OCI-LY7 (cell line): ENCODE measurements at regions not wholly inside any gene's neighbourhood (a gene's known extent, or its start where the extent isn't known, plus 50 kb on each side); places are given as distances from the start of the nearest gene placed in this dataset.

Experiments
- EZH2phosphoT487 ChIP-seq: fragments of 200-600 bp; sonication (generic); IDR thresholded peaks from 2 replicates; pipeline ENCODE4 v1.6.1; 2018; ENCODE audit warnings: low read depth, borderline replicate concordance, mild to moderate bottlenecking, mixed run types, antibody characterized with exemption, low read length, moderate library complexity, mixed read lengths
- TF ChIP-seq, protein P1 (sequence below): fragments of 200-600 bp; sonication (generic); conservative IDR thresholded peaks from 2 replicates; pipeline ENCODE4 v1.5.1; 2014; ENCODE audit warnings: mild to moderate bottlenecking, antibody characterized with exemption, low read length, moderate library complexity, mixed read lengths

DNA sequence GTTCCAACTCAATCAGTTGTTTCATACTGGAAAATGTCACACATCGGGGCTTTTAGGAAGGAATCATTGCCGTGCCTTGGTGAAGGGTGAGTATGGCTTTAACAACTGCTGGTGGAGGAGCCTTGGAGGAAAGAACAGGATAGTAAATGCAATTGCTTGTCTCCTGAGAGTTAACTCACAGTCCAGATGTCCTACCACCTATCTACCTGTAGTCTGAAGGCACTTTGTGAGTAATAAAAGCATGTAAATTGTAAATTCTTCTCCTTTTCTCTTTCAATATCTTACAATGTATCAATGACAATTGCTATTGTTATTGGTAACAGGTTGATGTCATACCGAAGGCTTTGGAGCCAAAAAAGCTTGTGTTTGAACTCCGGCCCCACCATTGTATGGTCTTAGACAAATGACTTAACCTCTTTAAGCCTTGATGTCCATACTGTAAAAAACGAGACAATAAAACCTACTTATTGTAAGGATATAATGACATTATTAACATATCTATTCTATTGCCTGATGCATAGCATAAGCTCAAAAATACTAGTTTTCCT, 397.4 kb downstream of the ADAMTS20 start:
- TF ChIP-seq, protein P1, sequence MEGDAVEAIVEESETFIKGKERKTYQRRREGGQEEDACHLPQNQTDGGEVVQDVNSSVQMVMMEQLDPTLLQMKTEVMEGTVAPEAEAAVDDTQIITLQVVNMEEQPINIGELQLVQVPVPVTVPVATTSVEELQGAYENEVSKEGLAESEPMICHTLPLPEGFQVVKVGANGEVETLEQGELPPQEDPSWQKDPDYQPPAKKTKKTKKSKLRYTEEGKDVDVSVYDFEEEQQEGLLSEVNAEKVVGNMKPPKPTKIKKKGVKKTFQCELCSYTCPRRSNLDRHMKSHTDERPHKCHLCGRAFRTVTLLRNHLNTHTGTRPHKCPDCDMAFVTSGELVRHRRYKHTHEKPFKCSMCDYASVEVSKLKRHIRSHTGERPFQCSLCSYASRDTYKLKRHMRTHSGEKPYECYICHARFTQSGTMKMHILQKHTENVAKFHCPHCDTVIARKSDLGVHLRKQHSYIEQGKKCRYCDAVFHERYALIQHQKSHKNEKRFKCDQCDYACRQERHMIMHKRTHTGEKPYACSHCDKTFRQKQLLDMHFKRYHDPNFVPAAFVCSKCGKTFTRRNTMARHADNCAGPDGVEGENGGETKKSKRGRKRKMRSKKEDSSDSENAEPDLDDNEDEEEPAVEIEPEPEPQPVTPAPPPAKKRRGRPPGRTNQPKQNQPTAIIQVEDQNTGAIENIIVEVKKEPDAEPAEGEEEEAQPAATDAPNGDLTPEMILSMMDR: no peak
- no peak for TF ChIP-seq EZH2phosphoT487
